NCI-H1694 (cell line): ENCODE measurements at regions not wholly inside any gene's neighbourhood (a gene's known extent, or its start where the extent isn't known, plus 50 kb on each side); places are given as distances from the start of the nearest gene placed in this dataset.

Experiments
- DNase-seq: peaks from one replicate; lab custom pipeline; 2025; lab: John Stamatoyannopoulos, UW

- DNase-seq = no peak
These were observed 173.4 kb upstream of the BMP4 start for GRCh38 chr14:54129850-54130640.

- peak; percentile 95 for DNase-seq
These were observed 175.9 kb upstream of the BMP4 start for GRCh38 chr14:54132496-54132895.

GRCh38 chr14:54133896-54134295, 177.3 kb upstream of the BMP4 start:
- DNase-seq = no peak

GRCh38 chr14:54135804-54136280, 179.2 kb upstream of the BMP4 start:
- DNase-seq = no peak

GRCh38 chr14:54136894-54137613, 180.4 kb upstream of the BMP4 start:
- DNase-seq = no peak

GRCh38 chr14:54137614-54137961, 181.0 kb upstream of the BMP4 start:
- no peak for DNase-seq

- no peak for DNase-seq
These were observed 181.4 kb upstream of the BMP4 start for GRCh38 chr14:54138024-54138353.

GRCh38 chr14:54138354-54139038, 181.9 kb upstream of the BMP4 start:
- no peak for DNase-seq

GRCh38 chr14:54140551-54140950, 183.9 kb upstream of the BMP4 start:
- no peak for DNase-seq

GRCh38 chr14:54146601-54147000, 190.0 kb upstream of the BMP4 start:
- no peak for DNase-seq

- no peak for DNase-seq
These were observed 190.7 kb upstream of the BMP4 start for GRCh38 chr14:54147282-54147681.

- DNase-seq = no peak
These were observed 191.1 kb upstream of the BMP4 start for GRCh38 chr14:54147758-54148157.

GRCh38 chr14:54148251-54148650, 191.6 kb upstream of the BMP4 start:
- no peak for DNase-seq

GRCh38 chr14:54152351-54152750, 195.7 kb upstream of the BMP4 start:
- no peak for DNase-seq

- DNase-seq = no peak
These were observed 209.7 kb upstream of the BMP4 start for GRCh38 chr14:54166049-54166950.

- DNase-seq = no peak
These were observed 211.9 kb upstream of the BMP4 start for GRCh38 chr14:54168489-54168888.

GRCh38 chr14:54169254-54169924, 212.8 kb upstream of the BMP4 start:
- DNase-seq = peak; percentile 85

GRCh38 chr14:54170301-54170700, 213.7 kb upstream of the BMP4 start:
- no peak for DNase-seq

- DNase-seq = no peak
These were observed 215.5 kb upstream of the BMP4 start for GRCh38 chr14:54172114-54172513.

GRCh38 chr14:54172562-54172961, 215.9 kb upstream of the BMP4 start:
- no peak for DNase-seq

GRCh38 chr14:54173802-54174201, 217.2 kb upstream of the BMP4 start:
- DNase-seq = no peak
